ENCODE measurements at regions not wholly inside any gene's neighbourhood (a gene's known extent, or its start where the extent isn't known, plus 50 kb on each side); places are given as distances from the start of the nearest gene placed in this dataset.

- Histone ChIP-seq H3K27me3 (ENCODE audit: control insufficient read depth, insufficient read depth, low read length) (no peaks in the 10 kb centered on the region), H3K9ac (ENCODE audit: low read depth, low read length) (no peak overlapping the region), H3K27ac (ENCODE audit: low read depth, low read length) (no peak overlapping the region), H3K36me3 (ENCODE audit: control insufficient read depth, insufficient read depth, low read length) (no peaks in the 10 kb centered on the region), H3K4me1 (ENCODE audit: control insufficient read depth, insufficient read depth, low read length) (no peaks in the 10 kb centered on the region), H3K9me3 (ENCODE audit: control insufficient read depth, insufficient read depth, low read length) (no peaks in the 10 kb centered on the region), H3K4me3 (ENCODE audit: low read depth, low read length) (no peak overlapping the region)
Observed at GRCh38 chr6:164008902-164009301, 594.4 kb downstream of the QKI start.

GRCh38 chr6:164007881-164008280, 593.4 kb downstream of the QKI start:
- H3K36me3 ChIP-seq (ENCODE audit: control insufficient read depth, insufficient read depth, low read length): no peaks in the 10 kb centered on the region
- H3K4me3 ChIP-seq (ENCODE audit: low read depth, low read length): no peak overlapping the region
- no peak overlapping the region for H3K9ac ChIP-seq (ENCODE audit: low read depth, low read length)
- no peaks in the 10 kb centered on the region for H3K9me3 ChIP-seq (ENCODE audit: control insufficient read depth, insufficient read depth, low read length)
- H3K4me1 ChIP-seq (ENCODE audit: control insufficient read depth, insufficient read depth, low read length): no peaks in the 10 kb centered on the region
- no peak overlapping the region for H3K27ac ChIP-seq (ENCODE audit: low read depth, low read length)
- H3K27me3 ChIP-seq (ENCODE audit: control insufficient read depth, insufficient read depth, low read length): no peaks in the 10 kb centered on the region

- H3K36me3 ChIP-seq (ENCODE audit: control insufficient read depth, insufficient read depth, low read length): no peaks in the 10 kb centered on the region
- H3K27ac ChIP-seq (ENCODE audit: low read depth, low read length): no peak overlapping the region
- H3K4me3 ChIP-seq (ENCODE audit: low read depth, low read length): no peak overlapping the region
- H3K27me3 ChIP-seq (ENCODE audit: control insufficient read depth, insufficient read depth, low read length): no peaks in the 10 kb centered on the region
- no peaks in the 10 kb centered on the region for H3K4me1 ChIP-seq (ENCODE audit: control insufficient read depth, insufficient read depth, low read length)
- H3K9me3 ChIP-seq (ENCODE audit: control insufficient read depth, insufficient read depth, low read length): no peaks in the 10 kb centered on the region
- no peak overlapping the region for H3K9ac ChIP-seq (ENCODE audit: low read depth, low read length)
Observed at GRCh38 chr6:164006459-164006858, 591.9 kb downstream of the QKI start.

- Histone ChIP-seq H3K9me3 (ENCODE audit: control insufficient read depth, insufficient read depth, low read length) (no peaks in the 10 kb centered on the region), H3K4me1 (ENCODE audit: control insufficient read depth, insufficient read depth, low read length) (no peaks in the 10 kb centered on the region), H3K36me3 (ENCODE audit: control insufficient read depth, insufficient read depth, low read length) (no peaks in the 10 kb centered on the region), H3K9ac (ENCODE audit: low read depth, low read length) (no peak overlapping the region), H3K4me3 (ENCODE audit: low read depth, low read length) (no peak overlapping the region), H3K27ac (ENCODE audit: low read depth, low read length) (no peak overlapping the region), H3K27me3 (ENCODE audit: control insufficient read depth, insufficient read depth, low read length) (no peaks in the 10 kb centered on the region)
Observed at GRCh38 chr6:164005004-164005711, 590.6 kb downstream of the QKI start.

GRCh38 chr6:164000276-164000675, 585.8 kb downstream of the QKI start:
- Histone ChIP-seq H3K4me3 (ENCODE audit: low read depth, low read length) (no peak overlapping the region), H3K27me3 (ENCODE audit: control insufficient read depth, insufficient read depth, low read length) (no peaks in the 10 kb centered on the region), H3K27ac (ENCODE audit: low read depth, low read length) (no peak overlapping the region), H3K9me3 (ENCODE audit: control insufficient read depth, insufficient read depth, low read length) (no peaks in the 10 kb centered on the region), H3K36me3 (ENCODE audit: control insufficient read depth, insufficient read depth, low read length) (no peaks in the 10 kb centered on the region), H3K4me1 (ENCODE audit: control insufficient read depth, insufficient read depth, low read length) (no peaks in the 10 kb centered on the region), H3K9ac (ENCODE audit: low read depth, low read length) (no peak overlapping the region)

- no peak overlapping the region for H3K4me3 ChIP-seq (ENCODE audit: low read depth, low read length)
- H3K4me1 ChIP-seq (ENCODE audit: control insufficient read depth, insufficient read depth, low read length): no peaks in the 10 kb centered on the region
- H3K36me3 ChIP-seq (ENCODE audit: control insufficient read depth, insufficient read depth, low read length): no peaks in the 10 kb centered on the region
- H3K27ac ChIP-seq (ENCODE audit: low read depth, low read length): no peak overlapping the region
- H3K27me3 ChIP-seq (ENCODE audit: control insufficient read depth, insufficient read depth, low read length): no peaks in the 10 kb centered on the region
- H3K9me3 ChIP-seq (ENCODE audit: control insufficient read depth, insufficient read depth, low read length): no peaks in the 10 kb centered on the region
- H3K9ac ChIP-seq (ENCODE audit: low read depth, low read length): no peak overlapping the region
Observed at GRCh38 chr6:163999475-164000125, 585.1 kb downstream of the QKI start.

- Histone ChIP-seq H3K27ac (ENCODE audit: low read depth, low read length) (no peak overlapping the region), H3K27me3 (ENCODE audit: control insufficient read depth, insufficient read depth, low read length) (no peaks in the 10 kb centered on the region), H3K9ac (ENCODE audit: low read depth, low read length) (no peak overlapping the region), H3K9me3 (ENCODE audit: control insufficient read depth, insufficient read depth, low read length) (no peaks in the 10 kb centered on the region), H3K4me3 (ENCODE audit: low read depth, low read length) (no peak overlapping the region), H3K36me3 (ENCODE audit: control insufficient read depth, insufficient read depth, low read length) (no peaks in the 10 kb centered on the region), H3K4me1 (ENCODE audit: control insufficient read depth, insufficient read depth, low read length) (no peaks in the 10 kb centered on the region)
Observed at GRCh38 chr6:163998496-163998895, 584.0 kb downstream of the QKI start.

- Histone ChIP-seq H3K4me3 (ENCODE audit: low read depth, low read length) (no peak overlapping the region), H3K27me3 (ENCODE audit: control insufficient read depth, insufficient read depth, low read length) (no peaks in the 10 kb centered on the region), H3K36me3 (ENCODE audit: control insufficient read depth, insufficient read depth, low read length) (no peaks in the 10 kb centered on the region), H3K4me1 (ENCODE audit: control insufficient read depth, insufficient read depth, low read length) (no peaks in the 10 kb centered on the region), H3K27ac (ENCODE audit: low read depth, low read length) (no peak overlapping the region), H3K9ac (ENCODE audit: low read depth, low read length) (no peak overlapping the region), H3K9me3 (ENCODE audit: control insufficient read depth, insufficient read depth, low read length) (no peaks in the 10 kb centered on the region)
Observed at GRCh38 chr6:163996491-163996890, 582.0 kb downstream of the QKI start.

GRCh38 chr6:163994566-163994965, 580.0 kb downstream of the QKI start:
- no peaks in the 10 kb centered on the region for H3K9me3 ChIP-seq (ENCODE audit: control insufficient read depth, insufficient read depth, low read length)
- no peaks in the 10 kb centered on the region for H3K27me3 ChIP-seq (ENCODE audit: control insufficient read depth, insufficient read depth, low read length)
- H3K4me1 ChIP-seq (ENCODE audit: control insufficient read depth, insufficient read depth, low read length): no peaks in the 10 kb centered on the region

GRCh38 chr6:163992701-163993100, 578.2 kb downstream of the QKI start:
- Histone ChIP-seq H3K27me3 (ENCODE audit: control insufficient read depth, insufficient read depth, low read length) (no peaks in the 10 kb centered on the region), H3K4me3 (ENCODE audit: low read depth, low read length) (no peak overlapping the region)

More at GRCh38 chr6:163994566-163994965, 580.0 kb downstream of the QKI start:
- Histone ChIP-seq H3K27ac (ENCODE audit: low read depth, low read length) (no peak overlapping the region), H3K9ac (ENCODE audit: low read depth, low read length) (no peak overlapping the region), H3K36me3 (ENCODE audit: control insufficient read depth, insufficient read depth, low read length) (no peaks in the 10 kb centered on the region), H3K4me3 (ENCODE audit: low read depth, low read length) (no peak overlapping the region)

GRCh38 chr6:163992056-163992455, 577.5 kb downstream of the QKI start:
- Histone ChIP-seq H3K9ac (ENCODE audit: low read depth, low read length) (no peak overlapping the region), H3K9me3 (ENCODE audit: control insufficient read depth, insufficient read depth, low read length) (no peaks in the 10 kb centered on the region), H3K4me3 (ENCODE audit: low read depth, low read length) (no peak overlapping the region), H3K4me1 (ENCODE audit: control insufficient read depth, insufficient read depth, low read length) (no peaks in the 10 kb centered on the region), H3K27me3 (ENCODE audit: control insufficient read depth, insufficient read depth, low read length) (no peaks in the 10 kb centered on the region), H3K27ac (ENCODE audit: low read depth, low read length) (no peak overlapping the region), H3K36me3 (ENCODE audit: control insufficient read depth, insufficient read depth, low read length) (no peaks in the 10 kb centered on the region)

More at GRCh38 chr6:163992701-163993100, 578.2 kb downstream of the QKI start:
- Histone ChIP-seq H3K9me3 (ENCODE audit: control insufficient read depth, insufficient read depth, low read length) (no peaks in the 10 kb centered on the region), H3K27ac (ENCODE audit: low read depth, low read length) (no peak overlapping the region), H3K4me1 (ENCODE audit: control insufficient read depth, insufficient read depth, low read length) (no peaks in the 10 kb centered on the region), H3K36me3 (ENCODE audit: control insufficient read depth, insufficient read depth, low read length) (no peaks in the 10 kb centered on the region), H3K9ac (ENCODE audit: low read depth, low read length) (no peak overlapping the region)

Data from HUES48 (cell line).